GM23338 (cell line): ENCODE measurements at regions not wholly inside any gene's neighbourhood (a gene's known extent, or its start where the extent isn't known, plus 50 kb on each side); places are given as distances from the start of the nearest gene placed in this dataset.

Experiments used
- ATAC-seq: fragments of 200-7000 bp; cut with Tn5 transposase; 3 replicates; pipeline ENCODE4 v1.9.1; 2020
- DNase-seq: peaks from one replicate; pipeline ENCODE4 v3.0.0-alpha.2; 2015; ENCODE audit warnings: low spot score
- H2AFZ ChIP-seq: fragments of 200-600 bp; sonication (generic); 2 replicates; pipeline ENCODE4 v1.8.0; 2016; ENCODE audit warnings: antibody characterized with exemption, mild to moderate bottlenecking, moderate library complexity
- H3F3A ChIP-seq: fragments of 200-600 bp; sonication (generic); replicated peaks from 2 replicates; pipeline ENCODE4 v1.8.0; 2017; ENCODE audit warnings: antibody characterized with exemption, mixed run types, low read depth
- H3K27ac ChIP-seq: fragments of 200-600 bp; sonication (generic); 2 replicates; pipeline ENCODE4 v1.6.1; 2016; ENCODE audit warnings: low read depth
- H3K27me3 ChIP-seq: fragments of 200-600 bp; sonication (generic); 2 replicates; pipeline ENCODE4 v1.8.0; 2016; ENCODE audit warnings: mild to moderate bottlenecking, mixed run types, moderate library complexity; ENCODE audit not compliant: insufficient read depth
- H3K36me3 ChIP-seq: fragments of 200-600 bp; sonication (generic); 2 replicates; pipeline ENCODE4 v1.8.0; 2016; ENCODE audit warnings: mild to moderate bottlenecking; ENCODE audit not compliant: insufficient read depth
- H3K4me1 ChIP-seq: fragments of 200-600 bp; sonication (generic); 2 replicates; pipeline ENCODE4 v1.8.0; 2016; ENCODE audit warnings: mild to moderate bottlenecking, moderate library complexity; ENCODE audit not compliant: insufficient read depth
- H3K4me2 ChIP-seq: fragments of 200-600 bp; sonication (generic); 2 replicates; pipeline ENCODE4 v1.7.1; 2017; ENCODE audit warnings: mixed run types
- H3K4me3 ChIP-seq: fragments of 200-600 bp; sonication (generic); 2 replicates; pipeline ENCODE4 v1.6.1; 2016; ENCODE audit warnings: mixed run types
- H3K79me2 ChIP-seq: fragments of 200-600 bp; sonication (generic); replicated peaks from 2 replicates; pipeline ENCODE4 v1.8.0; 2017; ENCODE audit warnings: mild to moderate bottlenecking; ENCODE audit not compliant: insufficient read depth
- H3K9me2 ChIP-seq: fragments of 200-600 bp; sonication (generic); 2 replicates; pipeline ENCODE4 v1.8.0; 2017; ENCODE audit not compliant: insufficient read depth
- H4K20me1 ChIP-seq: fragments of 200-600 bp; sonication (generic); replicated peaks from 2 replicates; pipeline ENCODE4 v1.8.0; 2017; ENCODE audit warnings: mild to moderate bottlenecking; ENCODE audit not compliant: insufficient read depth
- H3K27ac Mint-ChIP-seq: 2 replicates; pipeline ENCODE4 v1.8.0; 2020; ENCODE audit warnings: inconsistent platforms, mild to moderate bottlenecking, moderate library complexity, mixed read lengths
- H3K27me3 Mint-ChIP-seq: 3 replicates; pipeline ENCODE4 v1.8.0; 2022; ENCODE audit warnings: low read depth, mild to moderate bottlenecking, moderate library complexity, mixed read lengths, inconsistent platforms; ENCODE audit not compliant: insufficient read depth, poor library complexity
- H3K36me3 Mint-ChIP-seq: 3 replicates; pipeline ENCODE4 v1.8.0; 2021; ENCODE audit warnings: low read depth, mild to moderate bottlenecking, inconsistent platforms, moderate library complexity, mixed read lengths
- H3K4me1 Mint-ChIP-seq: 3 replicates; pipeline ENCODE4 v1.8.0; 2020; ENCODE audit warnings: mild to moderate bottlenecking, inconsistent platforms, mixed read lengths
- H3K4me3 Mint-ChIP-seq: 3 replicates; pipeline ENCODE4 v1.8.0; 2021; ENCODE audit warnings: moderate library complexity, mild to moderate bottlenecking, inconsistent platforms, mixed read lengths
- H3K9me3 Mint-ChIP-seq: 3 replicates; pipeline ENCODE4 v1.8.0; 2020; ENCODE audit warnings: moderate library complexity, mild to moderate bottlenecking, inconsistent platforms, mixed read lengths
- CREB1 ChIP-seq: fragments of 250-450 bp; sonication (Bioruptor Pico); IDR thresholded peaks from 2 replicates; pipeline ENCODE4 v1.5.0; 2020; ENCODE audit warnings: low read depth, mild to moderate bottlenecking, moderate library complexity
- EZH2 ChIP-seq: fragments of 200-600 bp; sonication (generic); IDR thresholded peaks from one replicate; pipeline ENCODE4 v1.8.0; 2017; ENCODE audit warnings: antibody characterized with exemption, mild to moderate bottlenecking, low read depth; ENCODE audit not compliant: unreplicated experiment
- EZH2phosphoT487 ChIP-seq: fragments of 200-600 bp; sonication (generic); IDR thresholded peaks from one replicate; pipeline ENCODE4 v1.8.1; 2018; ENCODE audit warnings: antibody characterized with exemption; ENCODE audit not compliant: unreplicated experiment
- JUNB ChIP-seq: IDR thresholded peaks from one replicate; pipeline ENCODE4 v1.6.1; 2016; ENCODE audit warnings: antibody characterized with exemption; ENCODE audit not compliant: unreplicated experiment
- NANOG ChIP-seq: IDR thresholded peaks from 2 replicates; pipeline ENCODE4 v1.6.1; 2016; ENCODE audit warnings: antibody characterized with exemption, borderline replicate concordance
- POLR2AphosphoS5 ChIP-seq: IDR thresholded peaks from 2 replicates; pipeline ENCODE4 v1.6.1; 2016; ENCODE audit warnings: antibody characterized with exemption, low read depth
- STAT1 ChIP-seq: IDR thresholded peaks from one replicate; pipeline ENCODE4 v1.6.1; 2016; ENCODE audit warnings: antibody characterized with exemption; ENCODE audit not compliant: unreplicated experiment
- ZNF114 ChIP-seq: fragments of 250-450 bp; sonication (Bioruptor Pico); IDR thresholded peaks from 2 replicates; pipeline ENCODE4 v1.5.0; 2020; ENCODE audit warnings: mild to moderate bottlenecking, moderate library complexity
- ZNF331 ChIP-seq: fragments of 250-450 bp; sonication (Bioruptor Pico); IDR thresholded peaks from 2 replicates; pipeline ENCODE4 v1.5.0; 2020; ENCODE audit warnings: low read depth, mild to moderate bottlenecking, moderate library complexity
- TF ChIP-seq, protein P1 (sequence below), 2 experiments: fragments of 200-600 bp in 1 of 2; sonication (generic) in 1 of 2; conservative IDR thresholded peaks; 2 replicates each; pipeline versions ENCODE4 v1.5.1 to v1.6.1; 2016 to 2017; ENCODE audit warnings: antibody characterized with exemption in 2 of 2, low read depth in 2 of 2, mild to moderate bottlenecking in 2 of 2, moderate library complexity in 1 of 2
- TF ChIP-seq, protein P2 (sequence below): IDR thresholded peaks from one replicate; pipeline ENCODE4 v1.6.1; 2018; ENCODE audit warnings: antibody characterized with exemption; ENCODE audit not compliant: unreplicated experiment
- TF ChIP-seq, protein P3 (sequence below): fragments of 250-450 bp; sonication (Bioruptor Pico); IDR thresholded peaks from 2 replicates; pipeline ENCODE4 v1.5.0; 2020; ENCODE audit warnings: mild to moderate bottlenecking, moderate library complexity
- TF ChIP-seq, protein P4 (sequence below): IDR thresholded peaks from 2 replicates; pipeline ENCODE4 v1.6.1; 2016; ENCODE audit warnings: antibody characterized with exemption

DNA sequence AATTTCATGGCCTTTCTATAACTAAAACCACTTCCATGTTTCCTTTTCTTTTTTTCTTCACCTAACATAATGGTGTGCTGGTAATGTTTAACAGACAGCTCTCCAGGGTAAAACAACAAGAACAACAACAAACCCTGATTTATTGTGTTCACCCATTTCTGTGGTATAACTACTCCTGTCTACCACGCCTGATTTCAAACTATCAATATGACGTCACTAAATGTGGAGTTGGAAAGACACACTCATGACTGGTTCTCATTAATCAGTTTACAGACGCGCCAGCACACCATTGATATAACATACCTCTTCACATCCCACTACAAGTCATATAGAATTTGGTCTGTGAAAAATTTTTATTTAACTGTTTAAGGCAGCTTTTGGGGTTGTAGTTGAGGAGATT is 142.9 kb downstream of the ARRDC3 start:
- Mint-ChIP-seq H3K27ac (no peak overlapping the region), H3K36me3 (peaks cover 4% of the 10 kb centered on the region; the same call in 1 of the 3 replicates), H3K4me1 (no peaks in the 10 kb centered on the region), H3K4me3 (no peak overlapping the region), H3K9me3 (peaks cover 9% of the 10 kb centered on the region), H3K27me3 (no peaks in the 10 kb centered on the region)
- DNase-seq: no peak
- Histone ChIP-seq H3K27me3 (no peaks in the 10 kb centered on the region), H3K4me3 (no peak overlapping the region), H3F3A (no peaks in the 10 kb centered on the region), H3K79me2 (no peaks in the 10 kb centered on the region), H3K36me3 (no peaks in the 10 kb centered on the region; the same call in 1 of the 2 replicates), H4K20me1 (no peaks in the 10 kb centered on the region), H3K9me2 (no peaks in the 10 kb centered on the region), H3K4me2 (no peak overlapping the region), H3K4me1 (no peaks in the 10 kb centered on the region; the same call in 1 of the 2 replicates), H3K27ac (no peak overlapping the region), H2AFZ (no peak overlapping the region)
- ATAC-seq: no peak
- no peak for TF ChIP-seq EZH2
- no peak for TF ChIP-seq ZNF114
- no peak for TF ChIP-seq ZNF331
- no peak for TF ChIP-seq POLR2AphosphoS5
- TF ChIP-seq, protein P1, sequence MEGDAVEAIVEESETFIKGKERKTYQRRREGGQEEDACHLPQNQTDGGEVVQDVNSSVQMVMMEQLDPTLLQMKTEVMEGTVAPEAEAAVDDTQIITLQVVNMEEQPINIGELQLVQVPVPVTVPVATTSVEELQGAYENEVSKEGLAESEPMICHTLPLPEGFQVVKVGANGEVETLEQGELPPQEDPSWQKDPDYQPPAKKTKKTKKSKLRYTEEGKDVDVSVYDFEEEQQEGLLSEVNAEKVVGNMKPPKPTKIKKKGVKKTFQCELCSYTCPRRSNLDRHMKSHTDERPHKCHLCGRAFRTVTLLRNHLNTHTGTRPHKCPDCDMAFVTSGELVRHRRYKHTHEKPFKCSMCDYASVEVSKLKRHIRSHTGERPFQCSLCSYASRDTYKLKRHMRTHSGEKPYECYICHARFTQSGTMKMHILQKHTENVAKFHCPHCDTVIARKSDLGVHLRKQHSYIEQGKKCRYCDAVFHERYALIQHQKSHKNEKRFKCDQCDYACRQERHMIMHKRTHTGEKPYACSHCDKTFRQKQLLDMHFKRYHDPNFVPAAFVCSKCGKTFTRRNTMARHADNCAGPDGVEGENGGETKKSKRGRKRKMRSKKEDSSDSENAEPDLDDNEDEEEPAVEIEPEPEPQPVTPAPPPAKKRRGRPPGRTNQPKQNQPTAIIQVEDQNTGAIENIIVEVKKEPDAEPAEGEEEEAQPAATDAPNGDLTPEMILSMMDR (conservative IDR thresholded peaks at IDR 0.05; ENCODE audit: low read depth in 2 of 2): no peak
- TF ChIP-seq STAT1: no peak
- no peak for TF ChIP-seq CREB1
- TF ChIP-seq JUNB: no peak
- TF ChIP-seq, protein P2, sequence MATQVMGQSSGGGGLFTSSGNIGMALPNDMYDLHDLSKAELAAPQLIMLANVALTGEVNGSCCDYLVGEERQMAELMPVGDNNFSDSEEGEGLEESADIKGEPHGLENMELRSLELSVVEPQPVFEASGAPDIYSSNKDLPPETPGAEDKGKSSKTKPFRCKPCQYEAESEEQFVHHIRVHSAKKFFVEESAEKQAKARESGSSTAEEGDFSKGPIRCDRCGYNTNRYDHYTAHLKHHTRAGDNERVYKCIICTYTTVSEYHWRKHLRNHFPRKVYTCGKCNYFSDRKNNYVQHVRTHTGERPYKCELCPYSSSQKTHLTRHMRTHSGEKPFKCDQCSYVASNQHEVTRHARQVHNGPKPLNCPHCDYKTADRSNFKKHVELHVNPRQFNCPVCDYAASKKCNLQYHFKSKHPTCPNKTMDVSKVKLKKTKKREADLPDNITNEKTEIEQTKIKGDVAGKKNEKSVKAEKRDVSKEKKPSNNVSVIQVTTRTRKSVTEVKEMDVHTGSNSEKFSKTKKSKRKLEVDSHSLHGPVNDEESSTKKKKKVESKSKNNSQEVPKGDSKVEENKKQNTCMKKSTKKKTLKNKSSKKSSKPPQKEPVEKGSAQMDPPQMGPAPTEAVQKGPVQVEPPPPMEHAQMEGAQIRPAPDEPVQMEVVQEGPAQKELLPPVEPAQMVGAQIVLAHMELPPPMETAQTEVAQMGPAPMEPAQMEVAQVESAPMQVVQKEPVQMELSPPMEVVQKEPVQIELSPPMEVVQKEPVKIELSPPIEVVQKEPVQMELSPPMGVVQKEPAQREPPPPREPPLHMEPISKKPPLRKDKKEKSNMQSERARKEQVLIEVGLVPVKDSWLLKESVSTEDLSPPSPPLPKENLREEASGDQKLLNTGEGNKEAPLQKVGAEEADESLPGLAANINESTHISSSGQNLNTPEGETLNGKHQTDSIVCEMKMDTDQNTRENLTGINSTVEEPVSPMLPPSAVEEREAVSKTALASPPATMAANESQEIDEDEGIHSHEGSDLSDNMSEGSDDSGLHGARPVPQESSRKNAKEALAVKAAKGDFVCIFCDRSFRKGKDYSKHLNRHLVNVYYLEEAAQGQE: no peak
- TF ChIP-seq NANOG: no peak
- TF ChIP-seq, protein P3, sequence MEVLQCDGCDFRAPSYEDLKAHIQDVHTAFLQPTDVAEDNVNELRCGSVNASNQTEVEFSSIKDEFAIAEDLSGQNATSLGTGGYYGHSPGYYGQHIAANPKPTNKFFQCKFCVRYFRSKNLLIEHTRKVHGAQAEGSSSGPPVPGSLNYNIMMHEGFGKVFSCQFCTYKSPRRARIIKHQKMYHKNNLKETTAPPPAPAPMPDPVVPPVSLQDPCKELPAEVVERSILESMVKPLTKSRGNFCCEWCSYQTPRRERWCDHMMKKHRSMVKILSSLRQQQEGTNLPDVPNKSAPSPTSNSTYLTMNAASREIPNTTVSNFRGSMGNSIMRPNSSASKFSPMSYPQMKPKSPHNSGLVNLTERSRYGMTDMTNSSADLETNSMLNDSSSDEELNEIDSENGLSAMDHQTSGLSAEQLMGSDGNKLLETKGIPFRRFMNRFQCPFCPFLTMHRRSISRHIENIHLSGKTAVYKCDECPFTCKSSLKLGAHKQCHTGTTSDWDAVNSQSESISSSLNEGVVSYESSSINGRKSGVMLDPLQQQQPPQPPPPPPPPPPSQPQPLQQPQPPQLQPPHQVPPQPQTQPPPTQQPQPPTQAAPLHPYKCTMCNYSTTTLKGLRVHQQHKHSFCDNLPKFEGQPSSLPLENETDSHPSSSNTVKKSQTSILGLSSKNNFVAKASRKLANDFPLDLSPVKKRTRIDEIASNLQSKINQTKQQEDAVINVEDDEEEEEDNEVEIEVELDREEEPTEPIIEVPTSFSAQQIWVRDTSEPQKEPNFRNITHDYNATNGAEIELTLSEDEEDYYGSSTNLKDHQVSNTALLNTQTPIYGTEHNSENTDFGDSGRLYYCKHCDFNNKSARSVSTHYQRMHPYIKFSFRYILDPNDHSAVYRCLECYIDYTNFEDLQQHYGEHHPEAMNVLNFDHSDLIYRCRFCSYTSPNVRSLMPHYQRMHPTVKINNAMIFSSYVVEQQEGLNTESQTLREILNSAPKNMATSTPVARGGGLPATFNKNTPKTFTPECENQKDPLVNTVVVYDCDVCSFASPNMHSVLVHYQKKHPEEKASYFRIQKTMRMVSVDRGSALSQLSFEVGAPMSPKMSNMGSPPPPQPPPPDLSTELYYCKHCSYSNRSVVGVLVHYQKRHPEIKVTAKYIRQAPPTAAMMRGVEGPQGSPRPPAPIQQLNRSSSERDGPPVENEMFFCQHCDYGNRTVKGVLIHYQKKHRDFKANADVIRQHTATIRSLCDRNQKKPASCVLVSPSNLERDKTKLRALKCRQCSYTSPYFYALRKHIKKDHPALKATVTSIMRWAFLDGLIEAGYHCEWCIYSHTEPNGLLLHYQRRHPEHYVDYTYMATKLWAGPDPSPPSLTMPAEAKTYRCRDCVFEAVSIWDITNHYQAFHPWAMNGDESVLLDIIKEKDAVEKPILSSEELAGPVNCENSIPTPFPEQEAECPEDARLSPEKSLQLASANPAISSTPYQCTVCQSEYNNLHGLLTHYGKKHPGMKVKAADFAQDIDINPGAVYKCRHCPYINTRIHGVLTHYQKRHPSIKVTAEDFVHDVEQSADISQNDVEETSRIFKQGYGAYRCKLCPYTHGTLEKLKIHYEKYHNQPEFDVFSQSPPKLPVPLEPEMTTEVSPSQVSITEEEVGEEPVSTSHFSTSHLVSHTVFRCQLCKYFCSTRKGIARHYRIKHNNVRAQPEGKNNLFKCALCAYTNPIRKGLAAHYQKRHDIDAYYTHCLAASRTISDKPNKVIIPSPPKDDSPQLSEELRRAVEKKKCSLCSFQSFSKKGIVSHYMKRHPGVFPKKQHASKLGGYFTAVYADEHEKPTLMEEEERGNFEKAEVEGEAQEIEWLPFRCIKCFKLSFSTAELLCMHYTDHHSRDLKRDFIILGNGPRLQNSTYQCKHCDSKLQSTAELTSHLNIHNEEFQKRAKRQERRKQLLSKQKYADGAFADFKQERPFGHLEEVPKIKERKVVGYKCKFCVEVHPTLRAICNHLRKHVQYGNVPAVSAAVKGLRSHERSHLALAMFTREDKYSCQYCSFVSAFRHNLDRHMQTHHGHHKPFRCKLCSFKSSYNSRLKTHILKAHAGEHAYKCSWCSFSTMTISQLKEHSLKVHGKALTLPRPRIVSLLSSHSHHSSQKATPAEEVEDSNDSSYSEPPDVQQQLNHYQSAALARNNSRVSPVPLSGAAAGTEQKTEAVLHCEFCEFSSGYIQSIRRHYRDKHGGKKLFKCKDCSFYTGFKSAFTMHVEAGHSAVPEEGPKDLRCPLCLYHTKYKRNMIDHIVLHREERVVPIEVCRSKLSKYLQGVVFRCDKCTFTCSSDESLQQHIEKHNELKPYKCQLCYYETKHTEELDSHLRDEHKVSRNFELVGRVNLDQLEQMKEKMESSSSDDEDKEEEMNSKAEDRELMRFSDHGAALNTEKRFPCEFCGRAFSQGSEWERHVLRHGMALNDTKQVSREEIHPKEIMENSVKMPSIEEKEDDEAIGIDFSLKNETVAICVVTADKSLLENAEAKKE (CRISPR knock-in tag): no peak
- TF ChIP-seq, protein P4, sequence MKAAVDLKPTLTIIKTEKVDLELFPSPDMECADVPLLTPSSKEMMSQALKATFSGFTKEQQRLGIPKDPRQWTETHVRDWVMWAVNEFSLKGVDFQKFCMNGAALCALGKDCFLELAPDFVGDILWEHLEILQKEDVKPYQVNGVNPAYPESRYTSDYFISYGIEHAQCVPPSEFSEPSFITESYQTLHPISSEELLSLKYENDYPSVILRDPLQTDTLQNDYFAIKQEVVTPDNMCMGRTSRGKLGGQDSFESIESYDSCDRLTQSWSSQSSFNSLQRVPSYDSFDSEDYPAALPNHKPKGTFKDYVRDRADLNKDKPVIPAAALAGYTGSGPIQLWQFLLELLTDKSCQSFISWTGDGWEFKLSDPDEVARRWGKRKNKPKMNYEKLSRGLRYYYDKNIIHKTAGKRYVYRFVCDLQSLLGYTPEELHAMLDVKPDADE: no peak
- no peak for TF ChIP-seq EZH2phosphoT487
